HCT116 (cell line): ENCODE measurements at regions not wholly inside any gene's neighbourhood (a gene's known extent, or its start where the extent isn't known, plus 50 kb on each side); places are given as distances from the start of the nearest gene placed in this dataset.

Source experiments
- POLR2A ChIP-seq: IDR thresholded peaks from 2 replicates; pipeline ENCODE4 v1.7.0; 2011; ENCODE audit warnings: borderline replicate concordance; ENCODE audit not compliant: insufficient read depth, insufficient read length; ENCODE audit errors: extremely low read depth
- REST ChIP-seq: IDR thresholded peaks from 2 replicates; pipeline ENCODE4 v1.6.1; 2012; ENCODE audit warnings: low read depth
- TF ChIP-seq, protein P1 (sequence below), 3 experiments: fragments of 200-600 bp in 1 of 3; sonication (generic) in 1 of 3; IDR thresholded peaks in 2 of 3; conservative IDR thresholded peaks in 1 of 3; 2 replicates each; pipeline ENCODE4 v1.5.1; 2012 to 2017; ENCODE audit warnings: low read depth in 2 of 3, low read length in 2 of 3, antibody characterized with exemption in 1 of 3, borderline replicate concordance in 1 of 3, control low read depth in 1 of 3, mild to moderate bottlenecking in 1 of 3, mixed read lengths in 1 of 3, mixed run types in 1 of 3, moderate library complexity in 1 of 3; ENCODE audit not compliant: insufficient read depth in 1 of 3

- TF ChIP-seq, protein P1, sequence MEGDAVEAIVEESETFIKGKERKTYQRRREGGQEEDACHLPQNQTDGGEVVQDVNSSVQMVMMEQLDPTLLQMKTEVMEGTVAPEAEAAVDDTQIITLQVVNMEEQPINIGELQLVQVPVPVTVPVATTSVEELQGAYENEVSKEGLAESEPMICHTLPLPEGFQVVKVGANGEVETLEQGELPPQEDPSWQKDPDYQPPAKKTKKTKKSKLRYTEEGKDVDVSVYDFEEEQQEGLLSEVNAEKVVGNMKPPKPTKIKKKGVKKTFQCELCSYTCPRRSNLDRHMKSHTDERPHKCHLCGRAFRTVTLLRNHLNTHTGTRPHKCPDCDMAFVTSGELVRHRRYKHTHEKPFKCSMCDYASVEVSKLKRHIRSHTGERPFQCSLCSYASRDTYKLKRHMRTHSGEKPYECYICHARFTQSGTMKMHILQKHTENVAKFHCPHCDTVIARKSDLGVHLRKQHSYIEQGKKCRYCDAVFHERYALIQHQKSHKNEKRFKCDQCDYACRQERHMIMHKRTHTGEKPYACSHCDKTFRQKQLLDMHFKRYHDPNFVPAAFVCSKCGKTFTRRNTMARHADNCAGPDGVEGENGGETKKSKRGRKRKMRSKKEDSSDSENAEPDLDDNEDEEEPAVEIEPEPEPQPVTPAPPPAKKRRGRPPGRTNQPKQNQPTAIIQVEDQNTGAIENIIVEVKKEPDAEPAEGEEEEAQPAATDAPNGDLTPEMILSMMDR (IDR thresholded peaks at IDR 0.05 in 2 of 3, conservative IDR thresholded peaks at IDR 0.05 in 1 of 3; ENCODE audit: borderline replicate concordance in 1 of 3, insufficient read depth in 1 of 3, low read depth in 2 of 3, low read length in 2 of 3) = no peak
- no peak for TF ChIP-seq POLR2A
- no peak for TF ChIP-seq REST
Observed at GRCh38 chr4:1534095-1534872, 128.0 kb upstream of the NKX1-1 start.
